Omental fat pad (tissue), 3 donors: ENCODE measurements at regions not wholly inside any gene's neighbourhood (a gene's known extent, or its start where the extent isn't known, plus 50 kb on each side); places are given as distances from the start of the nearest gene placed in this dataset.

Source experiments
- ATAC-seq: fragments of 150-250 bp; one replicate; pipeline ENCODE4 v1.9.1; 2016; ENCODE audit warnings: mild to moderate bottlenecking, moderate library complexity; ENCODE audit not compliant: low FRiP score
- DNase-seq: peaks from one replicate; pipeline ENCODE4 v3.0.0-alpha.2; 2019; ENCODE audit warnings: low spot score
- TF ChIP-seq, protein P1 (sequence below), 3 donors: fragments of 450-650 bp; IDR thresholded peaks; one replicate each; pipeline ENCODE4 v1.5.1; 2016 to 2017; ENCODE audit warnings: antibody characterized with exemption in 3 of 3, mild to moderate bottlenecking in 3 of 3, moderate library complexity in 2 of 3

DNA sequence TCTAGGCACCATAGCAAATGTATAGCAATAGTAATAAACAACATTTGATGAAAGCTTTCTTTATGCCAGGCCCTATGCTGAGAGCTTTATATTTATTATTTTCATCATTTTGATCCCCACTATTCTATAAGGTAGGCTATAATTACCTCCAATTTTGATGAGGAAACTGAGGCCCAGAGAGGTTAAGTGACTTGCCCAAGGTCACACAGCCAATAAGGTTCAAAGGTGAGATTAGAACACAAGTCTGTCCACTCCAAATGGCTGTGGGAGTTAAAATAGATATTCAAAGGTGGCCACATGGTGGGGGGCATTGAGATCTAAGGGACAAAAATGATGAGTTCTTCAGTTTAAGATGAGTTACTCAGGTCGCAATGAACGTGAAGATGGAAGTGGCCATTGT, 269.9 kb downstream of the BMP7 start:
- TF ChIP-seq, protein P1, sequence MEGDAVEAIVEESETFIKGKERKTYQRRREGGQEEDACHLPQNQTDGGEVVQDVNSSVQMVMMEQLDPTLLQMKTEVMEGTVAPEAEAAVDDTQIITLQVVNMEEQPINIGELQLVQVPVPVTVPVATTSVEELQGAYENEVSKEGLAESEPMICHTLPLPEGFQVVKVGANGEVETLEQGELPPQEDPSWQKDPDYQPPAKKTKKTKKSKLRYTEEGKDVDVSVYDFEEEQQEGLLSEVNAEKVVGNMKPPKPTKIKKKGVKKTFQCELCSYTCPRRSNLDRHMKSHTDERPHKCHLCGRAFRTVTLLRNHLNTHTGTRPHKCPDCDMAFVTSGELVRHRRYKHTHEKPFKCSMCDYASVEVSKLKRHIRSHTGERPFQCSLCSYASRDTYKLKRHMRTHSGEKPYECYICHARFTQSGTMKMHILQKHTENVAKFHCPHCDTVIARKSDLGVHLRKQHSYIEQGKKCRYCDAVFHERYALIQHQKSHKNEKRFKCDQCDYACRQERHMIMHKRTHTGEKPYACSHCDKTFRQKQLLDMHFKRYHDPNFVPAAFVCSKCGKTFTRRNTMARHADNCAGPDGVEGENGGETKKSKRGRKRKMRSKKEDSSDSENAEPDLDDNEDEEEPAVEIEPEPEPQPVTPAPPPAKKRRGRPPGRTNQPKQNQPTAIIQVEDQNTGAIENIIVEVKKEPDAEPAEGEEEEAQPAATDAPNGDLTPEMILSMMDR (IDR thresholded peaks at IDR 0.05) = no peak
- DNase-seq = no peak
- ATAC-seq = no peak

DNA sequence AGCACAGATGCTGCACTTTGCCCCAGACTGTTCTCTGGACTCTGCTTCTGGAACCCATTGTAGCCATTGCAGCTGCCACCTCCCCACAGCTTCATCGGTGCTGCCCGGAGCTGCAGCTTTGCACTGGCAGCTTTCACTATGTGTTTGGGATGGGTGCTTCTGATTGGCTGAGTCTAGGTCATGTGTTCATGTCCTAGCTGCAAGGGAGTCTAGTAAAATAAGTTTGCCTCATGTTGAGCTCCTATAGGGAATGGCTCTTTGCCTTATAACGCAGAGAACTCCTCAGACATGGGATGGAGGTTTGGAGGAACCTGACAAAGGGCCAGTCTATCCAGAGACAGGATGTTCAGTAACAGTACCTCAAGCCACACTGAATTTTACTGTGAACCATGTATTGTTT, 268.0 kb downstream of the BMP7 start:
- TF ChIP-seq, protein P1 (IDR thresholded peaks at IDR 0.05) = no peak
- no peak for ATAC-seq
- DNase-seq = no peak

DNA sequence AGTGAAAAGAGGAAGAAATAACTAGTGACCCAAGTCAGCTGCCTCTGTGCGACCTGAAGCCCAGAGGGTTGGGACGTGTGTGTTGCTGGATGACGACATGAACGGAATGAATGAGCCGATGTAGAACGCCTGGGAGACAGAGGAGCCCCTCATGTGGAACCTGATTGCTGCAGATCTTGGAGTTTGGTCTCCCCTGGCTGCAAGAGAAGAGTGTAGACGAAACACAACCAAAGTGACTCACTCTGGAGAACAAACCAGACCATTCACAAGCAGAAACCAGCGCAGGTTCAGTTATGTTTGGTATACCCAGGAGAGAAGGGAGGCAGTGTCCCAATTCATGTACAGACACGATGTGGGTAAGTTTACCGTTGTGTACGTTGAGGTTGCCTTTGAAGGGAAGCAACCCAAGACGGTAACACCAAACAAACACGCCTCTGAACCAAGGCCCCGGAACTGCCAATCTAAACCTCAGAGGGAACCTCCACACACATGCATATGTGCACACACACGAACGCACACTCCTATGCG, 265.9 kb downstream of the BMP7 start:
- DNase-seq (no peak), ATAC-seq (no peak)
- TF ChIP-seq, protein P1 (IDR thresholded peaks at IDR 0.05) = no peak

DNA sequence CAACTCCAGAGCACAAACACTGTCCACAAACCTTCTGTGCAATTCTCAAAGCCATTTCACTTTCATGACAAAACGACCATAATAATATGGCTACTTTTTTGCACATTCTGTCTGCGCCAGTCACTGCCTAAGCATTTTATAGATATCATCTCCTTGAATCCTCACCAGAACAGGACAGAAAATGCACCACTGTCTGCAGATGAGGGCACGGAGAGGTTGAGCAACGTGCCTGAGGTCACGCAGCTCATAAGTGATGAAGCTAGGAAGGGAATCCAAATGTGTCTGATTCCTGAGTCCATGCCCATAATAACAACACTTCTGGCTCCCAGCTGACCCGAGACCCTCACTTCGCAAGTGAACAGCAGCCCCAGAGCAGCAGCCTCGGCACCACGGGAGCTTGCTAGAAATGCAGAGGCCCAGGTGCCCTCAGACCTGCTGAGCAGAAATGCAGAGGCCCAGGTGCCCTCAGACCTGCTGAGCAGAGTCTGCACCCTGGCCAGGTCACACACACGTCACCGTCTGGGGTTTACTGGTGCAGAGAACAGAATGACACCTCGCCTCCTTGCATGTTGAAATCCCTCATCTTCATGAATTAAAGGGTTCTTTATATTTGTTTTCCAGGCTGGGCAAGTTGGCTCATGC, 265.2 kb downstream of the BMP7 start:
- DNase-seq (no peak), ATAC-seq (no peak)
- TF ChIP-seq, protein P1 (IDR thresholded peaks at IDR 0.05) = no peak

DNA sequence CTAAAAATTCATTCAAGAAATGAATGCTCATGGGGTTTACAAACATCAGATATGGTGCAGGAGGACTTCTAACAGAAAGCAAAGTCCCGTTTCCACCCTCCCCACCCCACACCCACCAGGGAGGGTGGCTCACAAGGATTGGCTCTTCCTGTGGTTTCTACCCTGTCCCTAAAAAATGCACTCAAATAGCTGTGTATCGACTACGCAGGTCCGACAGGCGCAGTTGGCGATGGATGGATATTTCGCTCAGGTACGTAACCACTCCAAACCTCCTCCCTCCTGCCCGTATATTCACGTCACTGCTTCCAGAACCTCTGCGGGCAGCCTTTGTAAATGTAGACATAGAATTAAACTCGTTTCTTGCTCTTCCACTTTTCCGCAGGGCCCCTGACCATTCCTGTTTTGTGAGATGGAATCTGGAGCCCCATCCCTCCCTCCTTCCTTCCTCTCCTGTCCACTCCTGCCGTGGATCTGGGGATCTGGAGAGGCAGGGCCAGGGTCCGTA, 264.3 kb downstream of the BMP7 start:
- DNase-seq (no peak), ATAC-seq (no peak)
- TF ChIP-seq, protein P1 (IDR thresholded peaks at IDR 0.05) = no peak

DNA sequence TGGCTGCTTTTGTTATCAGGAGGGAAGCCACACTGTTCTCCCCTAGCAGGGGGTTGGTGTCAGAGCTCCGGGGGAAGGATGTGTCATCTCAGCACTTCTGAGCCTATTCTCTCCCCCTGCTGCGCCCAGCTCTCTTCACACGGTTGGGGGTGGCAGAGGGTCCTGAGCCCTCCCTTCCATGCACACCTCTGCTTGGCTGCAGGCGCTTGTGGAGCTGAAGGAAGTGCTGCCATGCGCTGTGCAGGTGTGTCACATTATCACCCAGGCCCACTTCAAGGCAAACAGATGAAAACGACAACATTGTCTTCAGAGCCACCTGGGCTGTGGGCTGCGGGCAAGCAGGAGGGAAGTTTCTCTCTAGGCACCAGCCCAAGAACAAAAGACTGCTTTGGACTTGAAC, 263.4 kb downstream of the BMP7 start:
- TF ChIP-seq, protein P1 (IDR thresholded peaks at IDR 0.05) = no peak
- ATAC-seq (peak; percentile 16), DNase-seq (no peak)

DNA sequence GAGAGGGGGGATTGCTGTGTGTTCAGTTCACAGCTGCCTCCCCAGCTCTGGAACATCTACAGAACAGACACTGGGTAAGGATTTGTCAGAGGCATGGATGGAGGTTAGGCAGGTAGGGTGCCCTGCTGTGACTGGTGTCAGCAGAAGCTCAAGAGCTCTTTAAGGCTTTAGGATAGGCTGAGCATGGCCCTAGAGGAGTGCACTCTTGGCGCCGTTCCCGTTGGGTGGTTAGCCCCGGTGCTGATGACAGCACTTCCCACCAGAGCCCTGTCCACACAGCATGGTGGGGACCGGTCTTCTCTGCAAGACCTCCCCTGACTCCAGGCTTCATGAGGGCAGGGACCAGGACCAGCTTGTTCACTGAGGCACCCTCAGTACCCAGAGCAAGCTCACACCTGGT, 262.0 kb downstream of the BMP7 start:
- DNase-seq = no peak
- no peak for ATAC-seq
- TF ChIP-seq, protein P1 (IDR thresholded peaks at IDR 0.05) = no peak
